NCI-H82 (cell line): ENCODE measurements at regions not wholly inside any gene's neighbourhood (a gene's known extent, or its start where the extent isn't known, plus 50 kb on each side); places are given as distances from the start of the nearest gene placed in this dataset.

Experiments used
- DNase-seq: peaks from one replicate; lab custom pipeline; 2025; lab: John Stamatoyannopoulos, UW

GRCh38 chr16:25311950-25312349 lies 54.3 kb upstream of the ZKSCAN2 start:
- no peak for DNase-seq

DNA sequence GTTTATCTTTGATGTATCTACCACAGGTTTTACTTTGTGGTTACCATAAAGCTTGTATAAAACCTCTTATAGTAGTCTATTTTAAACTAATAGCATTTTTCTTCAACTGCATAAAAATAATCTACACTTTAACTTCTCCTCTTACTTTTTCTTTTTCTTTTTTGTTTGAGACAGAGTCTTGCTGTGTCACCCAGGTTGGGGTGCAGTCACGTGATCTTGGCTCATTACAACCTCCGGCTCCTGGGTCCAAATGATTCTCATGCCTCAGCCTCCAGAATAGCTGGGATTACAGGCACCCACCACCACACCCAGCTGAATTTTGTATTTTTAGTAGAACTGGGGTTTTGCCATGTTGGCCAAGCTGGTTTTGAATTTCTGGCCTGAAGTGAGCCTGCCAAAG lies 53.4 kb upstream of the ZKSCAN2 start:
- no peak for DNase-seq
